ENCODE measurements at regions not wholly inside any gene's neighbourhood (a gene's known extent, or its start where the extent isn't known, plus 50 kb on each side); places are given as distances from the start of the nearest gene placed in this dataset.

GRCh38 chr10:113368666-113369364 is 184.0 kb upstream of the HABP2 start:
- no peak for TF ChIP-seq GATA2 (IDR thresholded peaks at IDR 0.05; ENCODE audit: low read depth, low read length)
- TF ChIP-seq GATA3 (IDR thresholded peaks at IDR 0.05; ENCODE audit: low read depth, low read length), result peak; percentile 80; the same call in 1 of the 2 replicates
